Urothelium cell line (cell line): ENCODE measurements at regions not wholly inside any gene's neighbourhood (a gene's known extent, or its start where the extent isn't known, plus 50 kb on each side); places are given as distances from the start of the nearest gene placed in this dataset.
A peak's percentile ranks its signal among the peaks of the same experiment; 100 is the strongest.
"Not testable (repeated sequence)": the region's sequence is repeated elsewhere in the genome, so short reads cannot be mapped to it uniquely, and the experiment has no call there.

Experiments
- DNase-seq: peaks from one replicate; pipeline ENCODE4 v3.0.0; 2011; ENCODE audit warnings: low spot score, mixed read lengths
- FAIRE-seq: peaks from 2 replicates; lab custom pipeline; 2011; peaks lifted over from hg19 to GRCh38; lab: Jason Lieb, UNC

DNA sequence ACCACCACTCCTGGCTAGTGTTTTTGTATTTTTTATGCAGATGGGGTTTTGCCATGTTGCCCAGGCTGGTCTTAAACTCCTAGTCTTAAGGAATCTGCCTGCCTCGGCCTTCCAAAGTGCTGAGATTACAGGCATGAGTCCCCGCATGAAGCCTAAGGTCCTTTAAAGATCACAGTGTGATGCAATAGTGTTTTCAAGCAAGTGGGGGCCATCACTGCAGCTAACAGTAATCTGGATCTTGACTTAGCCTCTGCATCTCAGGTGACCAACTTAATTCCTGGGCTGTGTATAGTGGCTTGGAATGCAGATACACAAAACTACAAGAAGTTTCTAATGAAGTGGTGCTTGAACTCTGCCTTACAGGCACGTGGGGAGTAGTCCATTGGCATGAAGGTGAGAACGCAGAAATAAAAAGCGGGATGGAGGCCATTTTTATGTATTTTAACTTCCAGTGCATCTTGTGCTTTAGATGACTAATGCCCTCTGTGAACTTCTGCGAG lies 334.4 kb upstream of the SPRED2 start:
- DNase-seq (no peak), FAIRE-seq (no peak)

DNA sequence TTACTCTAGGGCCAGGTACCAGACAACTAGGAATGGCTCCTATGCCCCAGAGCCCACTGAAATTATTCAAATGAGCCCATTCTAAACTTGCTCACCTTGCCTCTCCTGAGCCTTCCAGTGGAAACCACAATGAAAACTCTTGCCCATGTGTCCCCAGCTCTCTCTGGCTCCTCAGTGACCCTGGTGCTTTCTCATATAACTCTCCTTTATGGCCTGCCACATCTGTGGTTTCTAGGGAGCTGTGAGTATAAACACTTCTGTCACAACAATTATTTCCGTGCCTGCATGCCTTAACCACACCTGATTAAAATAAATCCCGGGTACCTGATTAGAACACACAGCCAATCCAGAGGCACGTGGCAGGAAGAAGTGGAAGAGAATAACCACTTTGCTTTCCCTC lies 333.0 kb upstream of the SPRED2 start:
- FAIRE-seq (no peak), DNase-seq (no peak)

DNA sequence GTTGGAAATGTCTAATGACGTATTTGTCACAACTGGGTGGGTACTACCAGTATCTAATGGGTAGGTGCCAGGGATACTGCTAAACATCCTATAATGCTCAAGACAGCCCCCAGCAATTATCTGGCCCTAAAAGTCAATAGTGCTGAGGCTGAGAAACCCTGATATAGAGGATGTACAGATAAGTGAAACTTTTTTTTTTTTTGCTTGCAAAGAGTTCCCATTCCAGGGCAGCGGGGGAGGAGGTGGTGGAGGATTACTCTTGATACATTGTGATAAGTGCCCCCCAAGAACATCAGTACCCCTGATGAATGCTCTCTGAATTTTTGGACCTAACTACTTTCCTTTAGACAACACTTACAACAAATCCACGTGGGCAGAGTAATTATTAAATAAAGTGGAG lies 329.7 kb upstream of the SPRED2 start:
- no peak for DNase-seq

DNA sequence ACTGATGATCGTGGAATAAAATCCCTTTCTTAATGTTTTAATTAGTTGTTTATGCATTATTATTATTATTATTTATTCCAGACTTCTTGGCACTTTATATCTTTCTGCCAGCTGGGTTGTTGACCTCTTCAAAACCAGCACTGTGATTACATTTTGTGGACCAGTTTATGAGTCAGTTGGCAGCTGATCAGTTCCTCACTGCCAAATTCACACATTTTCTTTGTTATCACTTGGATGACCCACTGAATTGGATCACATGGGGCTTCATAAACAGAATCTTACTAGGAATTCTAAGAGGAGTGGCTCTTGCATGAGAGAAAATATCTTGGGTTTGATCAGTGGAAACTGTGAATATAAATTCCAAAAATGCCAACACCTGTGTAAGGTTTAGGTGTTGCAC lies 321.8 kb upstream of the SPRED2 start:
- FAIRE-seq: no peak
- no peak for DNase-seq

More for the DNA sequence above, 329.7 kb upstream of the SPRED2 start:
- FAIRE-seq: no peak

DNA sequence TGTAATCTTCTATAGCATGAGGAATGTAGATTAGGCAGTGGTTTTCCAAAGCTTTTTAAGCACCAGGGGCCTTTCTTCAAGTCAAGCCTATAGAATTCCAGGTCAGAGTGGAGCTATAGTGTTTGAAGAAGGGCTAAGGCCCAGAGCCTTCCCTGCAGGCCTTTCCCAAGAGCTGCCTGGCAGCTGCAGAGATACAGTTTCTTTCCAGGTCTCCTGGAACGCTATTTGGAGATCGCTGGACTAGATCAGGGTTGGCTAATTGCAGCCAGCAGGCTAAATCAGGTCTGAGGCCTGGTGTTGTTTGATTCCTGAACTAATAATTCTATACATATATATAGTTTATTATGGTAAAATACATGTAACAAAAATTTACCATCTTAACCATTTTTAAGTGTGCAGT lies 319.0 kb upstream of the SPRED2 start:
- no peak for DNase-seq
- no peak for FAIRE-seq

DNA sequence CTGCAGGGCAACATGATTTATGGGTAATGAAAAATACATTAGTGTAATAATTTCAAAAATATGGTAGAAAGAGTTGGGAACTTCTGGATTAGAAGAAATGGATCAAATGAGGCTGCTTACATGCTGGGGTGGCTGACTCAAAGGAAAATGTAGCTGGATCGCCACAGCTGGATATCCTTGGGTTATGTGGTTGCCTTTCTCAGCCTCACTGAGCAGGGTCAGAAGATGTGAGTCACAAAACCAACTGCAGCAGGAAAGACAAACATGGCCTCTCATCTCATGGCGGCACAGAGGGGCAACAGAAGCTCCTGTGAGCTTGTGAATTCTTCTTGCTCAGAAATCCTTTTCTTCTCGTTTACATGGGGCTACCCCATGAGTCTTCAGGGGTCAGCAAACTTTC lies 317.1 kb upstream of the SPRED2 start:
- DNase-seq (peak; percentile 49), FAIRE-seq (peak; percentile 58)

DNA sequence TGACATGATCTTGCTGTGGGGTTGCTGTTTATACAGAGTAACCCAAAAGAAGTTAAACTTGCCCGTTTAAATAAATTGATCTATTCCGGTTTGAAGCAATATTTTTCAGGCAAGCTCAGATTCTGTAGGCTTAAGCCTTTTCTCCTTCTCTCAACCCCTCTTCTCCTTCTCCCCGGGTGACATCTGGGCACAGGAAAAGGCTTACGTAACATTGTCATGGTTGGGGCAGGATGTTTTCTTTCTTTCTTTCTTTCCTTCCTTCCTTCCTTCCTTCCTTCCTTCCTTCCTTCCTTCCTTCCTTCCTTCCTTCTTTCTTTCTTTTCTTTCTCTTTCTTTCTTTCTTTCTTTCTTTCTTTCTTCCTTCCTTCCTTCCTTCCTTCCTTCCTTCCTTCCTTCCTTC lies 315.5 kb upstream of the SPRED2 start:
- not testable (repeated sequence) for DNase-seq, FAIRE-seq

DNA sequence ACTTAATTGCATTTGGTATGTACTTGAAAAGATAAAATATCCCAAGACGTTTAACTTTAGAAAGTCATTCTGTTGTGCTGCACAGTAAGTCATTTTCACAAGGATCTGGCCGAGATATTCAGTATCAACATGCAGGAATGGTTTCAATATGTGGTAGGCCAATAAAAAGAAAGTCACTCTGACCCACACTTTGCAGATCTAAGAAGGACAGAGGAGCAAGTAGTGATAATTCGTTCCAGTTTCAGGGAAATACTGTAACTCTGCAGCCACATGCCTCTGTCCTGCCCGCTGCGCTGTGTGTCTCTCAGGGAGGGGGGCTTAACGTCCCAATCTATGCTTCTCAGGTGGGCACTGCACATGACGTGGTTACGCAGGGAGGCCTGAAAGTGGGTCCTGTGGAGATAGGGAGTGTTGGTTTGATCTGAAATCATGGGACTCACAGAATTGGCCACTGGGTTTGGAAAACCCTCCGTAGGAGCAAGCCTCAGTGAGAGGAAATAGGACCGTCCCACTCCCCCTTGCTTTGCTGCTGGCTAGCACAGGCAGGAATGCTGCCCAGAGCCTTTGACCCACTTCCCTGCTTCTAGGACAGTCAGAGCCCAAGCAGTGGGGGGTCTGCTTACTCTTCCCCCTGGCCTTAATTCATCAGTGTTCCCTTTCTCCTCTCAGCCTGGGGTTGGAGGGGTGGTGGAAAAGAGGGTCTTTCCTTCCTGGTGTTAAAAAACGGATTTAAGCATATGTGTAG lies 314.7 kb upstream of the SPRED2 start:
- FAIRE-seq (no peak), DNase-seq (no peak)

DNA sequence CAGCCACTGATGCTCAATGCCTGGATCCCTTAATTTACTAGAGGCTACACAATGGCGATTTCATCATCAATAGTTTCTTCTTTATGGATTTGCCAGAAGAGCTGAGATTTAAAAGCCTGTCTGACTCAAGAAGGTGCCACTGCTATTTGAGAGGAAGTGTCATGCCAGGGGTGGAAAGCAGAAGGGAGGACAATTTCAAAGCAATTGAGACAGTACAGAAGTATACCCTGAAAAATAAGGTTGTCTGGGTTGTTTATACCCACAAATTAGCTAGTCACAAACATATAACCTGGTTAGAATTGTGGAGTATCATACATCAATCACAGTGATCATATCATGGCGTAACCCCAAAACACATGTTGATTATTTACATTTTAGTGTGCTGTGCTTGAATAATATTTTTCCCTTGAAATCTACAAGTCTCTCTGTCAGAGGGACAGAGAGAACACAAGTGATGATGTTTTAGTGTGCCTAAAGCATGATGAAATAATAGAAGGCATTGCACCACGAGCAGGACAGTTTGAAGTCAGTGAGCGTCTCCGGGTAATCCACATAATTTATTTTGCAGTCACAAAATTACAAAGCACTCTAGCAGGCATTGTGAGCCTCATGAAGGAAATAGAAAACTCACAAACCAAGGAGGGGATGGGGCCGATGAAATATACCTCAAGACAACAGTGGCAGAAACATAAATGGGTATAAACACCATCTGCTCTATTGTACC lies 312.2 kb upstream of the SPRED2 start:
- DNase-seq: no peak

DNA sequence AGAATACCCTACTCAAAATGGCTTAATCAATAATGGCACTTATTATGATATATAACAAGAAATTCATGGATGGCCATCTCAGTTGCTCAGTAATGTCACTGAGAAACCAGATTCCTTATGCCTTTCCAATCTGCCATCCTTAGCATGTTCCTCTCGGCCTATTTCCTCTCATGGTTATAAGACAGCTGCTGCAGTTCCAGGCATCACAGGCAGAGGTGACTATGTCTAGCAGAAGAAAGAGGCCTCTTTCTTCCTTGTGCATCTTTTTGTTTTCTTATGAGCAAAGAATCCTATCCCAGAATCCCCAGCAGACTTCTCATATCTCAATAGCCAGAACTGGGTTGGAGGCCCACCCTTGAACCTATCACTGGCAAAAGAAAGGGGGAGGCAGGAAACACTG lies 310.6 kb upstream of the SPRED2 start:
- no peak for DNase-seq
- FAIRE-seq: no peak

More for the DNA sequence above, 312.2 kb upstream of the SPRED2 start:
- FAIRE-seq: no peak

DNA sequence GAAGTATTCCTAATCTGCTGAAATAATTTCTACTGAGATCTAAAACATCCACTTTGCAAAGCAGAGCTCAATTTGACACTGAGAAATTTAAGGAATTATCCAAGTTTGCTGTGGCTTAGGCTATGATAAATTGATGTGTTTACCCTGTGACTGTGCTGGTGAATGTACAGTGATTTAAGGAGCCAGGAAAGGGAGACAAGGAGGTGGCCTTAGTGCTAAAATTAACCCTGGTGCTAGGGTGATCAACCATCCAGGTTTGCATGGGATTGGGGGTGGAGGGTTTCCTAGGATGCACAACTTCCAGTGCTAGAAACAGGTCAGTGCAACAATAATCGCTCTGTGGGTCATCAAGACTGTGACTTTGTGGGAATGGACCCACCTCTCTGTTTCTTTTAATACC lies 307.5 kb upstream of the SPRED2 start:
- no peak for DNase-seq
- no peak for FAIRE-seq

DNA sequence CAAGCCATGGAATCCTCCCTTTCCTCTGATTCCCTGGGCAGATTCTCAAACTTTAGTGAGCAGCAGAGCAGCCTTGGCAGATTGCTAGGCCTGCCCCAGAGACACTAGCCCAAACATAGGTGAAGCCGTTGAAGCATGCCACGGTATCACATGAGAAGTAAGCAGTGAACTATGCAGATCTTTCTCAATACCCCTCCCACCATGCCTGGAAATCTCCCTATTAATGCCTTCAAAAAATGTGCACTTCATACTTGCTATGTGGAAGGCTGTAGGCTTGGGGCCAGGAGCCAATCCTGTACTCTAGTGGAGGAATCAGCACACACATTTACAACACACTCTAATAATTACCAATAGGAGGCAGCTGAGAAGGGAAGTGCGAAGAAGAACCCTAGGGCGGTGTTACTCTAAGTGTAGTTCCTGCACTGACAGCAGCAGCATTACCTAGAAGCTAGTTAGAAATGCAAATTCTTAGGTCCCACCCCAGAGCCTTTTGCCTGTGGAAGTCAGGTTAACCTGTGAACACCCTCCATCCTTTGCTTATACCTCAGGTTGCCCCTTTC lies 305.1 kb upstream of the SPRED2 start:
- FAIRE-seq: no peak

DNA sequence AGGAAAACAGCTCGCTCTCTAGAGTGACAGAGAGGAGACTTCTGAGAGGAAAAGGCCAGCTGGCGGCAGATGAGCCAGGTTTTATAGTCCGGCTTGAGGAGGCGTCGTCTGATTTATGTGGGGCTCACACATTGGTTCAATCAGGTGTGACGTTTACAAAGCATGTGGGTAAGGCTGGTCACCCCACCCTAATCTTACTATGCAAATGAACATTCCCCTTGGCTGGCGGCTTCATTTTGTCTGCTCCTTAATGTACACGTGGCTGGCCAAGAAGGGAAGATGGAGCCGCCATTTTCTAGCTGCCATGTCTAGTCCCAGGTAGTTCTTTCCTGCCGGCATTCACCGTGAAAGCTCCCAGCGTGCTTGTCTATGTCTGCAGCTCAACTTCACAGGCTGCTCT lies 299.1 kb upstream of the SPRED2 start:
- FAIRE-seq (no peak), DNase-seq (no peak)

More for the DNA sequence above, 305.1 kb upstream of the SPRED2 start:
- DNase-seq: no peak

DNA sequence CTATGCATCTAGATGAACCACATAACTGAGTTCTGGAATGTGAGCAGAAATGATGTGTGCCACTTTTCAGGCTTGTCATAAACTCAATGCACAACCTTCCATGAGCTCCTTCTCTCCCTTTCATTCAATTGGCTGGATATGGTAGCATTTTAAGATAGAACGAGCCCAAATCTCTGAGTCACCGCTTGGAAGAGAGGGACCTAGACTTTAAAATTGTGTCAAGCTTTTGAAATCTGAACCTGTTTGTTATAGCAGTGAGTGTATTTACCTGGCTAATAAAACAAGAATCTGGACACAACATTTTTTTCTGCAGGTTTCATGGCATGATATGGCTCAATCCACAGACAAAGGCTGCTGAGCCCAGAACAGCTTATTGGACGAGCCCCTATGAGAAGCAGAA lies 297.8 kb upstream of the SPRED2 start:
- DNase-seq (no peak), FAIRE-seq (no peak)

DNA sequence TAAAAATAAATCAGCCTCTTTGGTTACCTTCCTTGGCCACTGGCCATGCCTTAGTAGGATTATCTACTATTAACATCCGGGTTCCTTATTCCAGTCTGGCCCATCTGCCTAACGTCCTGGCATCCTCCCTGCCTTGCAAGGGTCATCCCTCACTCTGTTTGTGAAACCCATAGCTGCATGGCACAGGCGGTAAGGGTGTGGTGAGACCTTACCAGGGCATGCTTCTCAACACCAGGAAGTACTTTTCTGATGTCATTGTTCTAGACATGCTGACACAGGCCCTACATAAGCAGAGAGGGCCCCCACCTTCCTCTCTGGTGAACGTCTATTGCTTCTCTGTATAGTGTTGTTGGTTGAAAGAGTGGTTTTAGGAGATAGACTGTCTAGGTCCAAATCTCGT lies 296.8 kb upstream of the SPRED2 start:
- DNase-seq (no peak), FAIRE-seq (peak; percentile 53)

DNA sequence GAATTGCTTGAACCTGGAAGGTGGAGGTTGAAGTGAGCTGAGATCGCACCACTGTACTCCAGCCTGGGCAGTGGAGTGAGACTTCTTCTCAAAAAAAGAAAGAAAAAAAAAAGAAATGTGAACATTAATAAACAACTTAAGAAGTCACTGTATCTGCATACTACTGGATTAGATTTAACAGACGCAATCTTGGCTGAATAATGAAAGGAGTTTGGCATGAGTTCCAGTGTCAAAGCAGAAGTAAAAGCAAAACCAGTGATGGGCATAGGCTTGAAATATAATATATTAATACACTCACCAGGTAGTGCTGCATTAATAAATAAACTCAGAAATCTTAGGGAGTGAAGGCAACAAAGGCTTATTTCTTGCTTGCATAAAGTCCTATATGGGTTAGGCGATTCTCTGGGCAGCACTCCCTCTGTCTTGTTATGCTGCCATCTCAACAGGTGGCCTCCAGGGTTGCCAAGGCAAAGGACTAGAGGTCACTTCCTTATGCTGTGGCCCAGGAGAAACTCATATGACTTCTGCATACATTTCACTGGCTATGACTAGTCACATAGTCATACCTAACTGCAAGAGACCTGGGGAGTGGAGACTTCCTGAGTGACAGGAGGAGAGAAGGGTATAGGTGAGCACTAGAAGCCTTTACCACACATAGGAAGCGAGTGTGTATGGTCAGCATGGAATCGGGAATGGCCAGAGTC lies 296.2 kb upstream of the SPRED2 start:
- no peak for FAIRE-seq
- DNase-seq: no peak

DNA sequence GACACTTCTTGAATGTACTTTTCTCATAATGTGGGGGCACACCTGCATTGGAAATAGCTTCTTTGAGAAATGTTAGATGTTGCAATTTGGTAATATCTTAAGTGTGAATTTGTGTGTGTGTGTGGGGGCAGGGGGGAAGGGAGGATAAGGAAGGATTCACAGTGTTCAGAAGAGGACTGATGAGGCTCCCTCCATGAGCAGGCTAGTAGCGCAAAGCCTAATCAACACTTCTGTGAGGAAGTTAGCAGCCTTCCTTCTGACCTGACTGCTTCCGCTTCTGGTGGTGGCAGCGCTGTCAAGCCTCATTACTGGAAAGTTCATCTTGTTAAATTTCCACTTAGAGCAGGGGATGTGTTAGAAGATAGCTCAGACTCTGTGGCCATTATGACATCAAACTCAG lies 295.4 kb upstream of the SPRED2 start:
- no peak for DNase-seq
- no peak for FAIRE-seq

DNA sequence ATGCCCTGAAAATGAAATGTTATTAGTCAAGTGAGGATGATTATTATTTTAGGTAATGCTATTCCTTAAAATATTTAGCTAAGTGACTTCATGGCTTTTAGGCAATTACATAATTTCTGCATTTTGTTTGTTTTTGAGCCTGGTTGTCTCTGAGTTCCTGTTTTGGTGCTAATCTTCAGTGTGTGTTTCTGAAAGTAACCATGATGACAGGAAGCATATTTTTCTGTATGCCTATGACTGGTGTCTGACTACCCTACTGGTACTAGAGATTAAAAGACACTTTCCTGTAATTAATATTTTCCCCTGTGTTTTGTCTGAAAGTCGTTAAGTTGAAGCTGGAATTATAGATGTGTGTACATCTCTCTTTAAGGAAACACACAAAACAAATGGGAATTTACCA lies 295.0 kb upstream of the SPRED2 start:
- DNase-seq: no peak
- FAIRE-seq: no peak

DNA sequence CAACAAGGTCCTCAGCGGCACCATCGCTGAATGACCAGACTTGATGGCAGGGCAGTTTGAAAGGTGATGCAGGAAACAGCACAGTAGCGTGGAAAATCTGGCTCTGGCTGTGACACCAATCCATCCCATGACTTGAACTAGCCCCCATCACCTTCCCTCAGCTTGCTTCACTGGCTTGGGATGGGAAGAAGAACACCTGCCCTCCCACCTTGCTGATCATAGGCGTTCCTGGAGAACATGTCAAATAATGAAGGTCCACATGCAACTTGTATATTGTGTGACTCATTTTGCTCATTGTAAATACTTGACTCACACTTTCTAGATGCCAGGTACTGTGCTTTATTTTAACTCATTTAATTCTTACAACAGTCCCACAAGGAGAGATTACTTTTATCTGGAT lies 292.4 kb upstream of the SPRED2 start:
- FAIRE-seq (peak; percentile 40), DNase-seq (no peak)

DNA sequence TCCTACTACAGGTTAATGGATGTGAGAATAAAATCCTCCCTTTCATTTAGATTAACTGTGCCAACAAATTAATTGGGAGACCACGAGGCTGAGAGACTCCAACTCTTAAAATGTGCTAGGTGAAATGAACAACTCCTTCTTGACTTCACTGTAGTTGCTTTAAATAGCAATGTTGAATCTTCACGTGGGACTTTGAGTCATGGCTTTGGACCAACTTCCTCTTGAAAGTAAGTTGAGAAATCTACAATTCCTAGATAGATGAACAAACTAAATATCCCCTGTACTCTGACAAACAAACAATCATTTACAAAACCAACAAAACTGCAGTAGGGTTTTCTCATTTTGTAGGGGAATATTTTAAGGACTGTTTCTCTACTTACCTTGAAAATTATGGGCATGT lies 291.9 kb upstream of the SPRED2 start:
- no peak for DNase-seq
- FAIRE-seq: no peak

DNA sequence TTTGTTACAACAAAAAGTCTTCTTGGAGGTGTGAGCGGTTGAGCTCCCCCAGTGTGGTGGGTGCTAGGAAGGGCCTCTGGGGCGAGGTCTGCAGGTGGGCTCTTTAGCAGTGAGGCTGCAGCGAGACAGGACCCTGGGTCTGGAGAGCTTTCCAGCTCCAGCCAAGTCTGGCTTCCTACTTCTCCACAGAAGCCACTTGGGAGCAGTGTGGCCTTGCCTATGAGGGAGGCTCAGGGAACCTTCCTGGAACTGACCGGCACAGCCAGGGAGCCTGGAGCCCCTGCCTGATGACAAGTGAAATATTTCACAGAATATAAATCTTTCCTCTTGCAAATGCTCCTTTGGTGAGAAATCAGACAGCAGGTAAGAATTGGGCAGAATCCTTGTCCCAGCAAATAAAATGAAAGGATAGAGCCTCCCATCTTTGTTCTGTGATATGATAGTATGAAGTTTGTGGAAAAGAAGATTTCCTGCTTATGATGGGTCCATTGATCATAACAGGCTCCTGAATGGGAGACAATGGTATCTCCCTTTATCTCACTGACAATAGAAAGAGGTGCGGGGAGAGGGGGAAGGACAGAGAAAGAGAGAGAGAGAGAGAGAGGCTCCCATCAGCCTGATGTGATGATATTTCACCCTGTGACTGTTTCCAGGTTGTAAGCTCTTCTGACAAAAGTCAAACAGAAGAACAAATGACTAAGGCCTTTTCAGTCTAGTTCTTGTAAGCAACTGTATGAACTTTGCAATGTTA lies 289.8 kb upstream of the SPRED2 start:
- DNase-seq: peak; percentile 29
- FAIRE-seq: no peak
